Mucosa of descending colon (tissue), 3 donors: ENCODE measurements at regions not wholly inside any gene's neighbourhood (a gene's known extent, or its start where the extent isn't known, plus 50 kb on each side); places are given as distances from the start of the nearest gene placed in this dataset.

Source experiments
- ATAC-seq: fragments of 200-7000 bp; cut with Tn5 transposase; one replicate; pipeline ENCODE4 v1.9.1; 2020; ENCODE audit warnings: mild to moderate bottlenecking, moderate library complexity
- DNase-seq, 3 donors: peaks; one replicate each; pipeline ENCODE4 v3.0.0-alpha.2; 2020
- H3K36me3 ChIP-seq: fragments of 200-600 bp; one replicate; pipeline ENCODE4 v1.8.0; 2021; ENCODE audit warnings: low read depth, mild to moderate bottlenecking
- H3K4me1 ChIP-seq: fragments of 200-600 bp; one replicate; pipeline ENCODE4 v1.8.0; 2021; ENCODE audit warnings: low read depth, mild to moderate bottlenecking
- H3K4me3 ChIP-seq: fragments of 200-600 bp; one replicate; pipeline ENCODE4 v1.8.0; 2021; ENCODE audit warnings: mild to moderate bottlenecking
- H3K9me3 ChIP-seq: fragments of 200-600 bp; one replicate; pipeline ENCODE4 v1.8.0; 2021; ENCODE audit warnings: mild to moderate bottlenecking
- intact Hi-C, 2 donors: fragments of 100-400 bp; cut with DNase I in 1 of 2; cut with micrococcal nuclease in 1 of 2; formaldehyde crosslinking; loops; one replicate each; pipeline versions ENCODE4 v1.11.0 to v1.11.1; 2022; cut with DNase I, micrococcal nuclease
- TF ChIP-seq, protein P1 (sequence below): fragments of 200-600 bp; IDR thresholded peaks from one replicate; pipeline ENCODE4 v1.8.0; 2022; ENCODE audit warnings: antibody characterized with exemption, mild to moderate bottlenecking
- donor health status: DM: no; HTN: no; CAD: no; lungs with moderate emphysema.
- donor health status: DM: no; HTN: no; CAD: no.
- donor health status: DM: no; HTN: yes; CAD: no.

DNA sequence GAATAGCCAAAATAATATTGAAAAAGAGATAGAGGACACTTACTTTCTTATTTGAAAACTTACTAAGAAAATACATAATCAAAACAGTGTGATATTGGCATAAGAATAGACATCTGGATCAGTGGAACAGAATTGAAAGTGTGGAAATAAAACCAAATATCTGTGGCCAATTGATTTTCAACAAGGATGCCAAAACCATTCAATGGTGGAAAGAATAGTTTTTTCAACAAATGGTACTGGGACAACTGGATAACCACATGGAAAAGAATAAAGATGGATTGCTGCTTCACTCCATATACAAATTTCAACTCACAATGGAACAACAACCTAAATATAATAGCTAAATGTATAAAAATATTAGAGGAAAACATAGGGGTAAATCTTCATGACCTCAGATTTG, 152.5 kb upstream of the GPR149 start:
- TF ChIP-seq, protein P1, sequence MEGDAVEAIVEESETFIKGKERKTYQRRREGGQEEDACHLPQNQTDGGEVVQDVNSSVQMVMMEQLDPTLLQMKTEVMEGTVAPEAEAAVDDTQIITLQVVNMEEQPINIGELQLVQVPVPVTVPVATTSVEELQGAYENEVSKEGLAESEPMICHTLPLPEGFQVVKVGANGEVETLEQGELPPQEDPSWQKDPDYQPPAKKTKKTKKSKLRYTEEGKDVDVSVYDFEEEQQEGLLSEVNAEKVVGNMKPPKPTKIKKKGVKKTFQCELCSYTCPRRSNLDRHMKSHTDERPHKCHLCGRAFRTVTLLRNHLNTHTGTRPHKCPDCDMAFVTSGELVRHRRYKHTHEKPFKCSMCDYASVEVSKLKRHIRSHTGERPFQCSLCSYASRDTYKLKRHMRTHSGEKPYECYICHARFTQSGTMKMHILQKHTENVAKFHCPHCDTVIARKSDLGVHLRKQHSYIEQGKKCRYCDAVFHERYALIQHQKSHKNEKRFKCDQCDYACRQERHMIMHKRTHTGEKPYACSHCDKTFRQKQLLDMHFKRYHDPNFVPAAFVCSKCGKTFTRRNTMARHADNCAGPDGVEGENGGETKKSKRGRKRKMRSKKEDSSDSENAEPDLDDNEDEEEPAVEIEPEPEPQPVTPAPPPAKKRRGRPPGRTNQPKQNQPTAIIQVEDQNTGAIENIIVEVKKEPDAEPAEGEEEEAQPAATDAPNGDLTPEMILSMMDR = no peak
- Histone ChIP-seq H3K9me3 (no peaks in the 10 kb centered on the region), H3K36me3 (no peaks in the 10 kb centered on the region), H3K4me1 (no peaks in the 10 kb centered on the region), H3K4me3 (no peak overlapping the region)
- ATAC-seq (no peak), DNase-seq (no peak)
- intact Hi-C loops = no loop called here

DNA sequence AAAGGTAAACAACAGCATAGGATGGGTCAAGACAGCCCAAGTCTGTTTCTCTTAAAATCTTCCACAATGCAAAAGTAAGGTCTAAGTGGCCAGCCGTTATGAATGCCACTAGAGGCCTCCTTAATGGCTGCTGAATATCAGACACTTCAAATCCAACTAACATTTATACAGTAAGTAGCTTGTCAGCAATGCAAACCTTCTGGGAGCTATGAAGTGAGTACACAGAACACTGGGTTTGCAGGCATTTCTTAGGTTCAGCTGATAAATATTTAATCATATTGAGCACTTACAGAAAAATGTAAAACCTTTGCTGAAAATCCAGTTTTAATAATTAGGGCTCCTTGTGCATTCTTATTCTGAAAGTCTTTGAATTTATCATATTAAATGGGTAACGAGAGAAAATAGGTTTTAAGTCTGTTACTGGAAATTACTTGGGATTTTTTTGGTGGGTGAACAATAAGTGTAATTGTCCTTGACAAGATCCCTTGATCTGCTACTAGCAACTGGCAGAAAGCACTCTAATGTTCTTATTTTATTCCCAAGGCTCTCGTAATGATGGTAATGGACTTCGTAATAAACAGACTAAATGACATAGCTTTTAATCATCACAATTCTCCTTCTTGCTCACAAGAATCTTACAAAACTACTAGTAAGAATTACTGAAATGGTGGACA, 141.7 kb upstream of the GPR149 start:
- DNase-seq = no peak
- Histone ChIP-seq H3K36me3 (no peaks in the 10 kb centered on the region), H3K9me3 (no peaks in the 10 kb centered on the region), H3K4me3 (no peak overlapping the region), H3K4me1 (no peaks in the 10 kb centered on the region)
- intact Hi-C loops = no loop called here
- TF ChIP-seq, protein P1 = no peak
- no peak for ATAC-seq

DNA sequence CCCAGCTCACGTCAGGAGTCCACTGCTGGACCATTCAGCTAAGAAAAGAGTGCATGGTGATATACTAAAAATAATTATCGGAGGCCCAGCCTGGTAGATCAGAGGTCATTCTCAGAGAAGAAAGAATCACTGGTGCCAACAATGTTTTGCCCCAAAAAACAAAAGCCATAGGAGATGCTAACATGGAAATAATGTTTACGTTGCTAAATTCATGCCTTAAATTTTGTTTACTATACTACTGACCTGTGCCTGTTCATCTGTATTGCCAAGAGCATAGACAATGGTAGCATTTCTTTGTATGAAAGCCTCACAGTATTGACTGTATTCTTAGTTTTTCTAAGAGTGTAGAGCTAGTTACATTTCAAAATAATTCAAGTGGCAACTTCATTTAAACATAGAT, 138.1 kb upstream of the GPR149 start:
- Histone ChIP-seq H3K36me3 (no peaks in the 10 kb centered on the region), H3K9me3 (no peaks in the 10 kb centered on the region), H3K4me3 (no peak overlapping the region), H3K4me1 (no peaks in the 10 kb centered on the region)
- DNase-seq (no peak), ATAC-seq (no peak)
- intact Hi-C loops = no loop called here
- TF ChIP-seq, protein P1 = no peak

DNA sequence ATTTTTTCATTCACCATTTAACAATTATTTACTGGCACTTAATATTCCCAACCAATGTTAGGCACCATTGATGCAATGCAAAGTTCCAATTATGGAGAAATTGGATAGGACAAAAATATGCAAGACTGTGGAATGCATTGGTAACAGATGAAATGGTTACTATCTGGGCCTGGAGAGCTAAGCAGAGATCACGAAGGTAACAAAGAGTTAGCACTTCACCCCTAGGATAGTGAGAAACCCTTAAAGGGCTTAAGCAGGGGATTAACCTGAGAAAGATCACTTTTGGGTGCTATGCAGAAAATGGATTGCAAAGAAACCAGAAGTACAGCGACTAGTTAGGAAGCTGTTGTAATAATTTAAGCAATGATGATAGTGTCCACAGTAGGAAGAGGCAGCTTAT, 129.6 kb upstream of the GPR149 start:
- Histone ChIP-seq H3K36me3 (no peaks in the 10 kb centered on the region), H3K9me3 (no peaks in the 10 kb centered on the region), H3K4me3 (no peak overlapping the region), H3K4me1 (no peaks in the 10 kb centered on the region)
- DNase-seq (no peak), ATAC-seq (no peak)
- TF ChIP-seq, protein P1 = no peak
- intact Hi-C loops = no loop called here

DNA sequence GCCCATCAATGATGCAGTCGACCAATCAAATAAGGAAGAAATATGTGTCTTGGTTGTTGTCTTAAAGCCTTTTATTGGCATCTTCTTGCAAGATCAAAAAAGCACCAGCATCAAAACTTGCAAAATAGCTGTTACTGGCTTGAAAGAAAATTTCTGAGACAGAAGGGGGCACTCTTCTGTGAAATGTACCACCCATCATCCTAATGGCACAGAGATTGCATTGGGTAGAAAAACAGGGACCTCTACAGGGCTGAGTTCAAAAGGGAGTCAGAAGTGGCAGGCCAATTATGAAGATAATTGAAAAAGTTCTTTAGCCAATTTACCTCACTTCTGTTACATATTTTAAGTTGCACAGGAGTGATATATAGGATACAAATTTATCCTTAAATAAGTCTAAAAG, 122.3 kb upstream of the GPR149 start:
- Histone ChIP-seq H3K9me3 (no peaks in the 10 kb centered on the region), H3K36me3 (no peaks in the 10 kb centered on the region), H3K4me1 (no peaks in the 10 kb centered on the region), H3K4me3 (no peak overlapping the region)
- TF ChIP-seq, protein P1 = no peak
- intact Hi-C loops = no loop called here
- DNase-seq (no peak), ATAC-seq (no peak)

DNA sequence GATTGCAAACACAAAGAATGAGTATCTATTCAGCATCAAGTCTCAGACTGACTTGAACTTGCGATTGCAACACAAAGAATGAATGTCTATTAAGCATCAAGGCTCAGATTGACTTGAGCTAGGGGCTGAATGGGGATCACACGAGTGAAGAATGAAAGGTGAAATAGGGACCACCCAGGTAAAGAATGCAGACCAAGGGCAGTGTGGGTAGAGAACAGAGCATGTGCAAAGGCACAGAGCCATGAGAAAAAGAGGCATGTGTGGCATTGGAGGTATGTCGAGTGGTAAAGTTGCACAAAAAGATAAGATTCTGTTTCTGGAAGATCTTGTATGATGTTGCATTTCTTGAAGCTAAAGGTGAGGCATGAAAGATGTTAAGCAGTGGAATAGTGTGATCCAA, 119.4 kb upstream of the GPR149 start:
- TF ChIP-seq, protein P1 = no peak
- H3K36me3 ChIP-seq = no peaks in the 10 kb centered on the region
- H3K4me1 ChIP-seq = no peaks in the 10 kb centered on the region
- H3K9me3 ChIP-seq = no peaks in the 10 kb centered on the region
- intact Hi-C loops = no loop called here
- H3K4me3 ChIP-seq = no peak overlapping the region
- DNase-seq (no peak), ATAC-seq (no peak)
